HCT116 (cell line): ENCODE measurements at regions not wholly inside any gene's neighbourhood (a gene's known extent, or its start where the extent isn't known, plus 50 kb on each side); places are given as distances from the start of the nearest gene placed in this dataset.

Experiments used
- ATAC-seq: fragments of 200-7000 bp; cut with Tn5 transposase; 2 replicates; pipeline ENCODE4 v1.9.1; 2020; ENCODE audit warnings: mild to moderate bottlenecking, moderate library complexity
- BruUV-seq: library from RNA; stranded (reverse); fragments of 400-500 nt; replicated peaks from 2 replicates; lab custom pipeline; 2021; lab: Mats Ljungman, UMichigan
- CTCF ChIA-PET: fragments of 300-600 bp; sonication (Branson Sonifier 250); formaldehyde crosslinking; loops from one replicate; lab custom pipeline; 2021; ENCODE audit warnings: antibody characterized with exemption; lab: Charles Lee
- POLR2A ChIA-PET: fragments of 300-600, 350-600 bp; sonication (Branson Sonifier 250); formaldehyde crosslinking; loops from one replicate; lab custom pipeline; 2021; ENCODE audit warnings: antibody characterized with exemption; lab: Charles Lee
- RAD21 ChIA-PET, 2 experiments: fragments of 300-600 bp; sonication (Branson Sonifier 250); formaldehyde crosslinking; loops; one replicate each; lab custom pipeline; 2023; ENCODE audit warnings: low total read pairs in 2 of 2; ENCODE audit not compliant: uncharacterized antibody in 2 of 2, unreplicated experiment in 2 of 2, low non-redundant PET in 1 of 2; lab: Charles Lee
- DNase-seq: peaks from one replicate; pipeline ENCODE4 v3.0.0-alpha.2; 2010; ENCODE audit warnings: low read depth, low spot score
- H2AFZ ChIP-seq: fragments of 200-600 bp; shearing (Covaris generic), sonication (generic); 2 replicates; pipeline ENCODE4 v1.6.1; 2017; ENCODE audit warnings: low read depth, mixed run types, mixed read lengths, antibody characterized with exemption, low read length; ENCODE audit not compliant: poor library complexity, severe bottlenecking
- H3K27ac ChIP-seq: 2 replicates; pipeline ENCODE4 v1.5.1; 2012; ENCODE audit warnings: low read depth, low read length
- H3K27me3 ChIP-seq: fragments of 200-600 bp; sonication (generic); 2 replicates; pipeline ENCODE4 v1.6.1; 2016; ENCODE audit warnings: mixed run types, low read length, mixed read lengths; ENCODE audit not compliant: insufficient read depth
- H3K36me3 ChIP-seq, 2 experiments: fragments of 200-500 bp in 1 of 2; fragments of 200-600 bp in 1 of 2; sonication (Bioruptor generic) in 1 of 2; sonication (generic) in 1 of 2; 2 replicates each; pipeline versions ENCODE4 v1.5.1 to v1.6.1; 2014 to 2016; ENCODE audit warnings: low read length in 2 of 2, inconsistent platforms in 1 of 2, mixed read lengths in 1 of 2, mixed run types in 1 of 2; ENCODE audit not compliant: insufficient read depth in 2 of 2, control insufficient read depth in 1 of 2
- H3K4me1 ChIP-seq, 2 experiments: fragments of 200-600 bp in 1 of 2; sonication (generic) in 1 of 2; 2 replicates each; pipeline versions ENCODE4 v1.5.1 to v1.6.1; 2012 to 2017; ENCODE audit warnings: low read length in 2 of 2, inconsistent platforms in 1 of 2, mild to moderate bottlenecking in 1 of 2, mixed read lengths in 1 of 2, mixed run types in 1 of 2, moderate library complexity in 1 of 2; ENCODE audit not compliant: insufficient read depth in 2 of 2, control insufficient read depth in 1 of 2
- H3K4me2 ChIP-seq: fragments of 200-600 bp; sonication (generic); 2 replicates; pipeline ENCODE4 v1.6.1; 2017; ENCODE audit warnings: mixed run types, low read length, mixed read lengths
- H3K4me3 ChIP-seq, 2 experiments: fragments of 200-600 bp in 1 of 2; sonication (generic) in 1 of 2; replicated peaks in 1 of 2; 2 replicates each; pipeline ENCODE4 v1.5.1; 2011 to 2016; ENCODE audit warnings: low read length in 2 of 2, control low read depth in 1 of 2, low read depth in 1 of 2, mild to moderate bottlenecking in 1 of 2, mixed read lengths in 1 of 2, mixed run types in 1 of 2
- H3K79me2 ChIP-seq: fragments of 200-600 bp; sonication (generic); 2 replicates; pipeline ENCODE4 v1.6.1; 2017; ENCODE audit warnings: mild to moderate bottlenecking, mixed run types, low read length, moderate library complexity, mixed read lengths; ENCODE audit not compliant: insufficient read depth
- H3K9ac ChIP-seq: fragments of 200-600 bp; sonication (generic); 2 replicates; pipeline ENCODE4 v1.6.1; 2016; ENCODE audit warnings: low read length, mixed read lengths
- H3K9me2 ChIP-seq: fragments of 200-600 bp; sonication (generic), shearing (Covaris generic); 2 replicates; pipeline ENCODE4 v1.6.1; 2017; ENCODE audit warnings: mixed run types, mild to moderate bottlenecking, moderate library complexity; ENCODE audit not compliant: insufficient read depth
- H3K9me3 ChIP-seq, 2 experiments: fragments of 200-500 bp in 1 of 2; fragments of 200-600 bp in 1 of 2; sonication (Bioruptor generic) in 1 of 2; sonication (generic) in 1 of 2; 2 replicates each; pipeline ENCODE4 v1.6.1; 2014 to 2017; ENCODE audit warnings: low read length in 2 of 2, mixed read lengths in 2 of 2, inconsistent platforms in 1 of 2, low read depth in 1 of 2, mild to moderate bottlenecking in 1 of 2, mixed run types in 1 of 2, moderate library complexity in 1 of 2; ENCODE audit not compliant: control insufficient read depth in 1 of 2, insufficient read depth in 1 of 2
- H4K20me1 ChIP-seq: fragments of 200-600 bp; sonication (generic), shearing (Covaris generic); 2 replicates; pipeline ENCODE4 v1.6.1; 2017; ENCODE audit warnings: mixed run types, mild to moderate bottlenecking, moderate library complexity; ENCODE audit not compliant: insufficient read depth
- ATF3 ChIP-seq: IDR thresholded peaks from 2 replicates; pipeline ENCODE4 v1.6.1; 2012
- CTCF ChIP-seq, 3 experiments: fragments of 200-600 bp in 1 of 3; sonication (generic) in 1 of 3; IDR thresholded peaks in 2 of 3; conservative IDR thresholded peaks in 1 of 3; 2 replicates each; pipeline ENCODE4 v1.5.1; 2012 to 2017; ENCODE audit warnings: low read depth in 2 of 3, low read length in 2 of 3, antibody characterized with exemption in 1 of 3, borderline replicate concordance in 1 of 3, control low read depth in 1 of 3, mild to moderate bottlenecking in 1 of 3, mixed read lengths in 1 of 3, mixed run types in 1 of 3, moderate library complexity in 1 of 3; ENCODE audit not compliant: insufficient read depth in 1 of 3
- EGR1 ChIP-seq: IDR thresholded peaks from 2 replicates; pipeline ENCODE4 v1.6.1; 2012; ENCODE audit warnings: low read depth
- EZH2phosphoT487 ChIP-seq: fragments of 200-600 bp; IDR thresholded peaks from 2 replicates; pipeline ENCODE4 v1.6.1; 2018; ENCODE audit warnings: antibody characterized with exemption, borderline replicate concordance
- FOSL1 ChIP-seq: IDR thresholded peaks from 2 replicates; pipeline ENCODE4 v1.6.1; 2012; ENCODE audit warnings: low read depth
- RAD21 ChIP-seq: IDR thresholded peaks from 2 replicates; pipeline ENCODE4 v1.6.1; 2012; ENCODE audit warnings: low read depth, mild to moderate bottlenecking
- TCF7L2 ChIP-seq: IDR thresholded peaks from 2 replicates; pipeline ENCODE4 v1.7.0; 2011; ENCODE audit warnings: borderline replicate concordance, inconsistent platforms; ENCODE audit not compliant: insufficient read depth, insufficient read length; ENCODE audit errors: extremely low read depth
- YY1 ChIP-seq: IDR thresholded peaks from 2 replicates; pipeline ENCODE4 v1.6.1; 2011; ENCODE audit warnings: low read length, low read depth, moderate library complexity, mild to moderate bottlenecking; ENCODE audit not compliant: insufficient replicate concordance; ENCODE audit errors: extremely low read depth
- ZBTB33 ChIP-seq: IDR thresholded peaks from 2 replicates; pipeline ENCODE4 v1.6.1; 2011; ENCODE audit warnings: mild to moderate bottlenecking, low read length, moderate library complexity; ENCODE audit not compliant: insufficient replicate concordance; ENCODE audit errors: extremely low read depth
- ZFX ChIP-seq: fragments of 450-650 bp; IDR thresholded peaks from 2 replicates; pipeline ENCODE4 v1.6.1; 2017
- ZNF274 ChIP-seq: fragments of 200-500 bp; sonication (Bioruptor generic); IDR thresholded peaks from 2 replicates; pipeline ENCODE4 v1.6.1; 2014; ENCODE audit warnings: mild to moderate bottlenecking, low read depth, low read length, inconsistent platforms
- intact Hi-C: fragments of 100-400 bp; cut with micrococcal nuclease; formaldehyde crosslinking; loops from 2 replicates; pipeline ENCODE4 v1.10.0; 2022

- Histone ChIP-seq H3K9me3 (no peaks in the 10 kb centered on the region), H3K36me3 (no peaks in the 10 kb centered on the region), H3K79me2 (no peaks in the 10 kb centered on the region), H3K9me2 (no peaks in the 10 kb centered on the region), H3K27ac (no peak overlapping the region), H2AFZ (no peak overlapping the region), H3K4me2 (no peak overlapping the region), H4K20me1 (no peaks in the 10 kb centered on the region), H3K4me3 (no peak overlapping the region), H3K4me1 (peaks cover 0 to 8% of the 10 kb centered on the region in 2 experiments; a peak in 1 of 4 replicates), H3K9ac (no peak overlapping the region), H3K27me3 (no peaks in the 10 kb centered on the region)
- BruUV-seq: no TSS peak
- intact Hi-C loops: no loop called here
- ATAC-seq: no peak
- ChIA-PET POLR2A (no interaction called here), RAD21 (no interaction called here), CTCF (no interaction called here)
- TF ChIP-seq EGR1 (peak; percentile 65), FOSL1 (no peak)
- no peak for DNase-seq
Observed at GRCh38 chr2:138432971-138433370, 68.6 kb upstream of the SPOPL start.

GRCh38 chr2:138433995-138434951 lies 67.3 kb upstream of the SPOPL start:
- ChIA-PET POLR2A (no interaction called here), CTCF (interaction anchor here (1.5 kb wide), 1 partner anchor 353 kb away, joined by 3 read pairs; no protein-coding TSS in a partner anchor), RAD21 (no interaction called here)
- no peaks in the 10 kb centered on the region for H3K27me3 ChIP-seq
- H2AFZ ChIP-seq: no peak overlapping the region
- no peaks in the 10 kb centered on the region for H3K9me3 ChIP-seq
- no peaks in the 10 kb centered on the region for H3K9me2 ChIP-seq
- H3K4me3 ChIP-seq: no peak overlapping the region
- no peaks in the 10 kb centered on the region for H4K20me1 ChIP-seq
- H3K4me2 ChIP-seq: no peak overlapping the region
- H3K36me3 ChIP-seq: no peaks in the 10 kb centered on the region
- BruUV-seq: no TSS peak
- ATAC-seq: no peak
- TF ChIP-seq ZFX (no peak), RAD21 (no peak), FOSL1 (no peak), ZBTB33 (no peak), EZH2phosphoT487 (no peak), TCF7L2 (no peak), ZNF274 (no peak), EGR1 (no peak), YY1 (no peak), CTCF (IDR thresholded peaks at IDR 0.05 in 2 of 3, conservative IDR thresholded peaks at IDR 0.05 in 1 of 3; ENCODE audit: borderline replicate concordance in 1 of 3, insufficient read depth in 1 of 3, low read depth in 2 of 3, low read length in 2 of 3) (no peak), ATF3 (no peak)
- H3K27ac ChIP-seq: no peak overlapping the region
- peaks cover 0 to 8% of the 10 kb centered on the region in 2 experiments; a peak in 1 of 4 replicates for H3K4me1 ChIP-seq
- intact Hi-C loops: no loop called here
- no peak for DNase-seq
- H3K9ac ChIP-seq: no peak overlapping the region
- H3K79me2 ChIP-seq: no peaks in the 10 kb centered on the region
